Right forelimb (tissue), 1 donor: ENCODE measurements at regions not wholly inside any gene's neighbourhood (a gene's known extent, or its start where the extent isn't known, plus 50 kb on each side); places are given as distances from the start of the nearest gene placed in this dataset.
A peak's percentile ranks its signal among the peaks of the same experiment; 100 is the strongest.
"Not testable (repeated sequence)": the region's sequence is repeated elsewhere in the genome, so short reads cannot be mapped to it uniquely, and the experiment has no call there.

Experiments used
- DNase-seq: peaks from one replicate; pipeline ENCODE4 v3.0.0-alpha.2; 2018

GRCh38 chr14:103232031-103232808 is 101.8 kb upstream of the EIF5 start:
- DNase-seq: no peak

DNA sequence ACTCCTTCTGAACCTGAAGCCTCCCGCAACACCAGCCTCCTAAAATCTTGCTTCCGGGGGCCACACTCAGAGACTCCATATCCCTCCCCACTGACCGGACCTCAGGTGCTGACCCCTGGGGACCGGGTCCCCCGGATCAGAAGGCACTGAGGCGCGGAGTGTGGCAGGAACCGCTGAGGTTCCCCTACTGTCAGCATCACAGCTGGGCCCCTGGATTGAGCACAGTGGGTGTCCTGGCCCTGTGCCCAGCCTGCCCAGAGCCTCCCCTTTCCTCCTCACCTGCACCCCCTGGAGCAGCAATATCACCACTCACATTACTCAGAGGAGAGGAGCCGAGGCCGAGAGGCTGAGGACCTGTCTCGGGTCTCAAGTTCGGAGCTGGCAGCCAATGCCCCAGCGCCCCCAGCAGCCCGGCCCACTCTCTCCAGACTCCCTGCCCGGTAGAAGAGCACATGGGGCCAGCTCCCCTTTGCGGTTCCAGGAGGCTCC is 101.2 kb upstream of the EIF5 start:
- DNase-seq: no peak

GRCh38 chr14:103233328-103233727 is 100.7 kb upstream of the EIF5 start:
- DNase-seq: no peak

DNA sequence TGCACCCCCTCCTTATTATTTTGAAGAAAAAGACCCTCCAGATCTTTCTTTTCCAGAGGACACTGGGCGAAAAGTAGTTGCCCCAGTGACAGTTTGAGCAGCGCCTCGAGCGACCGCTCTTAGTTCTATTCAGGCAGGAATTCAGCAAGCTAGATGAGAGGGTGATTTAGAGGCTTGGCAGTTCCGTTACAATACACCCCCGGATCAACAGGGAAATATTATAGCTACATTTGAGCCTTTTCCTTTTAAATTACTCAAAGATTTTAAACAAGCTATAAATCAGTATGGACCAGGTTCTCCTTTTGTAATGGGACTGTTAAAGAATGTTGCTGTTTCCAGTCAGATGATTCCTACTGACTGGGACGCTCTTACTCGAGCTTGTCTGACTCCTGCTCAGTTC is 99.2 kb upstream of the EIF5 start:
- DNase-seq: not testable (repeated sequence)

GRCh38 chr14:103235506-103235905 is 98.5 kb upstream of the EIF5 start:
- DNase-seq: not testable (repeated sequence)

DNA sequence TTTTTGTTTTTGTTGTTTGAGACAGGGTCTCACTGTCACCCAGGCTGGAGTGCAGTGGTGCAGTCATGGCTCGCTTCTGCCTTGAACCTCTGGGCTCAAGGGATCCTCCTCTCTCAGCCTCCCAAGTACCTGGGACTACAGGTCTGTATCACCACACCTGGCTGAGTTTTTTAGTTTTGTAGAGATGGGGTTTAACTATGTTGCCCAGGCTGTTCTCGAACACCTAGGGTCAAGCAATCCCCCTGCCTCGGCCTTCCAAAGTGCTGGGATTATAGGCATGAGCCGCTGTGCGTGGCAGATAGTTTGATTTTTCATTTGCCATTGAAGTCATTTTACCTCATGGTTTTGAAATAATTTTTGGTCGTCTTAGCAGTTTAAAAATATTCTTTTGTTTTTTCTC is 94.3 kb upstream of the EIF5 start:
- no peak for DNase-seq

- DNase-seq: no peak
Observed at GRCh38 chr14:103241531-103241930, 92.5 kb upstream of the EIF5 start.

DNA sequence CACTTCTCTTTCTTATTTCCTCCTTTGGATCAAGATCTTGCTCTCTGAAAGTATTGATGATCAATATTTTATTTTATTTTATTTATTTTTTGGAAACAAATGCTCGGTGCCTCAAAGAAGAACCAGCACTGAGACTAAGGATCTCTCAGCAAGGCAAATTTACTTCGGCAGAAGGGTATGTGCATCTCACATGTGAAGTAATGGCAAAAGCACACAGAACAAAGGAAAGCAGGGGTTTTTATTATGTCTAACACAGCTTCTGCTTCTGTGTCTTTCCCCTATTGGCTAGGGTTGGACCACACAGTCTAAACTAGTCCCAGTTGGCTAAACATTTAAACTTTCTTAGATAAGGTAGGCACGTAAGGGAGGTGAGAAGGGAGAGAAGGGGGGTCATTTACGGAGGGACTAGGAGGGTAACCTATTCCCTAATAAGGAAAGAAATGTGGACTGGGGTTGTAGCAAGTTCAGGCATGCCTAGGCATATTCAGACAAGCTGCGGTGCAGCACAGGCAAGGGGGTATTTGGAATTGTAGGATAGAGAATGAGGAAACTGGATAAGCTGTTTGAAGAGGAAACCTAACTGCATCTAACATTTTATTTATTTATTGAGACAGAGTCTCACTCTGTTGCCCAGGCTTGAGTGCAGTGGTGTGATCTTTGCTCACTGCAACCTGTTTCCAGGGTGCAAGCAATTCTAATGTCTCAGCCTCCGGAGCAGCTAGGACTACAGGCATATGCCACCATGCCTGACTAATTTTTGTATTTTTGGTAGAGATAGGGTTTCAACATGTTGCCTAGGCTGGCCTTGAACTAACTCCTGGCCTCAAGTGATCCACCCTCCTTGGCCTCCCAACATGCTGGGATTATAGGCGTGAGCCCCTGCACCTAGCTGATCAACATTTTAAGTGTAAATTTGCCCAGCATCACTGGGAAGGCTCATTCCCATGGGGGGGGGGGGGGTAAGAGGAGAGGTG is 90.0 kb upstream of the EIF5 start:
- DNase-seq: no peak

GRCh38 chr14:103245624-103246031 is 88.4 kb upstream of the EIF5 start:
- not testable (repeated sequence) for DNase-seq

DNA sequence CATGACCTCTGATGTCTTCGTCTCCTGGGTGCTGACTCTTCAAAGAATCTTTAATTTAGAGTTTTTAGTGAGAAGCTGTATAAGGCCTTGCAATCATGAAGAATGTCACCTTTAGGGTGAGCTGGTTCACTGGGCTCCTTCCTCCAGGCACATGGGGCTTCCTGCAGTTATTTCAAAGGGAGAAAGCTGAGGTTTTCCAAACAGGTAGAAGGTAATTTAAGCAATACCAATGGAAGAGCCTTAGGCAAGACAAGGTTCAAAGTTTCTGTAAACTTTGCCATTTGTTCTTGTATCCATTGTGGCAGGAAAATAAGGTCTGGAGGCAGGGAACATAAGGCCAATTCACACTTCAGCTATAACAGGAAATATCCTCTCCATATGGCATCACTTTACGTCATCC is 88.0 kb upstream of the EIF5 start:
- no peak for DNase-seq

- DNase-seq: no peak
Observed at GRCh38 chr14:103247169-103247606, 86.8 kb upstream of the EIF5 start.

GRCh38 chr14:103250181-103250580 is 83.9 kb upstream of the EIF5 start:
- DNase-seq: no peak

GRCh38 chr14:103250874-103251273 is 83.2 kb upstream of the EIF5 start:
- no peak for DNase-seq

DNA sequence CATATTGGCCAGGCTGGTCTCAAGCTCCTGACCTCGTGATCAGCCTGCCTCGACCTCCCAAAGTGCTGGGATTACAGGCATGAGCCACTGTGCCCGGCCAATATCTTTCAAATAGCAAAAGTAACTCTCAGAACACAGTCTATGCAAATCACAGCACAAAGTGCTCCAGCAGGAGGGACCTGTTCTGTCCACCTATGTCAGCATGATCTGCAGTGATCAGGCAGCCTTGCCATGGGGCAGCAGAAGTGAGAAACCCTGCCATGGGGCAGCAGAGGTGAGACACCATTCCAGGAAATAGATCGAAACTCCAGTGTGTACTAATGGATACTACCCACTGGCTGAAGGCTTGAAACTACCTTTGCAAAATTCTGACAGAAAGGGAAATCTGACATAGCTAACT is 78.5 kb upstream of the EIF5 start:
- DNase-seq: no peak

DNA sequence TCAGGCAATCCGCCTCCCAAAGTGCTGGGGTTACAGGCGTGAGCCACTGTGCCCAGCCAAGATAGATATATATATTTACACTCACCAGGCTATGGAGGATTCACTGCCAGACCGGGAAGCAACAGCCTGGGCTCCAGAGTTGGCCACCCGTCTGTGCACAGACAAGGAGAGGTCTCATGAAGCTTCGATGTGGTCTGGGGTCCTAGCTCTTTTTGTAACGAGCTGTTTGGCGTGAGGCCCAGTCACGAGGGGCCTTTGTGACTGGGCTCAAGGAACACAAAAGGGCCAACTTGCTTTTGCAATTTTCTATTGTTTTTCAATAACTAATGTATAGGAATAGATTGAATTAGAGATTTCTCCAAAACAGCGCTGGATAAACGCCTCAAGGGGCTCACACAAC is 77.6 kb upstream of the EIF5 start:
- no peak for DNase-seq

DNA sequence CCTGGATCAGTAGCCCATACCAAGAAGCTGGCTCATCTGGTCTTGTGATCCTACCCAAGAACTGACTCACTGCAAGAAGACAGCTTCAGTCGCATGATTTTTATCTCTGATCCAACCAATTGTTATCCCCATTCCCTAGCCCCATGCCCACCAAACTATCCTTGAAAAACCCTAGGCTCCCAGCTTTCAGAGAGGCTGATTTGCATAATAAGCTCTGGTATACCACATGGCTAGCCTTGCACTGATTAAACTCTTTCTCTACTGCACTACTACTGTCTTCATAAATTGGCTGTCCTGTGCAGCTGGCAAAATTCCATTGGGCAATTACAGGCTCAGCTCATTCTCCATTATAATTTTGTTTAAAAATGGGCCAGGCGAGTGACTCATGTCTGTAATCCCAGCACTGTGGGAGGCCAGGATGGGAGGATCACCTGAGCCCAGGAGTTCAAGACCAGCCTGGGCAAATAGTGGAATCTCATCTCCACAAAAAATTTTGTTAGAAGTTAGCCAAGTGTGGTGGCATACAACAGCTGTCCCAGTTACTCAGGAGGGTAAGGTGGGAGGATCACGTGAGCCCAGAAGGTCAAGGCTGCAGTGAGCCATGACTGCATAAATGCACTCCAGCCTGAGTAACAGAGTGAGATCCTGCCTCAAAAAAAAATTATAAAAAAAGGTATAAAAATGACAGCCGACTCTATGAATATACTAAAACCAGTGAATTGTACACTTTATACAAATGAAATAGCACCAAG is 76.7 kb upstream of the EIF5 start:
- no peak for DNase-seq

DNA sequence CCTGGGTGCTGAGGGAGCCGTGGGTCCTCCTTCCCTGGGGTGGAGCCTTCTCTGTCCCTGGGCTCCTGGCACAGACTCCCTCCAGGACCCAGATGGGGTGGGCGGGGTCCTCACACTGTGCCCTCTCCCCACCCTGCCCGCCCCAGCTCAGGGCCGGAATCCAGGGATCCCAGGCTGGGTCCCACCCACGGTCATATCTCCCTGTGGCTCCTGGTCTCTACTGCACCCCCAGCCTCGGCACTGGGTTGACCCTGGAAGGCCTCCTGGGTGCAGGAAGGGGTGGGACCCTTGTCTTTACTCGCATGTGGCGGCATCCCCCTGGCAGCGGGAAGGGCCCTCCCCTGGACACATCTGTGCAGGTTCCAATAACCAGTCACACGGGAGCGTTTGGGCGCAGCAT is 75.8 kb upstream of the EIF5 start:
- no peak for DNase-seq

GRCh38 chr14:103259184-103259583 is 74.9 kb upstream of the EIF5 start:
- no peak for DNase-seq

GRCh38 chr14:103259801-103260628 is 74.0 kb upstream of the EIF5 start:
- DNase-seq: no peak

- peak; percentile 47 for DNase-seq
Observed at GRCh38 chr14:103260629-103261124, 73.4 kb upstream of the EIF5 start.

GRCh38 chr14:103267226-103267910 is 66.7 kb upstream of the EIF5 start:
- no peak for DNase-seq
